ENCODE measurements at regions not wholly inside any gene's neighbourhood (a gene's known extent, or its start where the extent isn't known, plus 50 kb on each side); places are given as distances from the start of the nearest gene placed in this dataset.

- no peaks in the 10 kb centered on the region for H3K36me3 ChIP-seq (ENCODE audit: insufficient read depth, low read length)
- no peaks in the 10 kb centered on the region for H3K4me1 ChIP-seq (ENCODE audit: low read length)
- no peaks in the 10 kb centered on the region for H3K27me3 ChIP-seq (ENCODE audit: low read length)
- no peaks in the 10 kb centered on the region for H3K79me2 ChIP-seq (ENCODE audit: low read length)
- no peak overlapping the region for H3K4me2 ChIP-seq (ENCODE audit: low read depth, low read length, poor library complexity, severe bottlenecking)
- no peak overlapping the region for H3K9ac ChIP-seq (ENCODE audit: low read length)
- no peak overlapping the region for H2AFZ ChIP-seq (ENCODE audit: low read length)
- DNase-seq = no peak
- no peak overlapping the region for H3K27ac ChIP-seq (ENCODE audit: low read length)
- no peaks in the 10 kb centered on the region for H3K9me3 ChIP-seq (ENCODE audit: low read length)
- no peaks in the 10 kb centered on the region for H4K20me1 ChIP-seq (ENCODE audit: insufficient read depth, low read depth, low read length)
- no peak overlapping the region for H3K4me3 ChIP-seq (ENCODE audit: low read length)
- H3K9me2 ChIP-seq (replicated peaks; ENCODE audit: insufficient read depth, low read length) = no peaks in the 10 kb centered on the region
These were observed 398.1 kb downstream of the NSUN3 start for GRCh38 chr3:94460931-94461330.

DNA sequence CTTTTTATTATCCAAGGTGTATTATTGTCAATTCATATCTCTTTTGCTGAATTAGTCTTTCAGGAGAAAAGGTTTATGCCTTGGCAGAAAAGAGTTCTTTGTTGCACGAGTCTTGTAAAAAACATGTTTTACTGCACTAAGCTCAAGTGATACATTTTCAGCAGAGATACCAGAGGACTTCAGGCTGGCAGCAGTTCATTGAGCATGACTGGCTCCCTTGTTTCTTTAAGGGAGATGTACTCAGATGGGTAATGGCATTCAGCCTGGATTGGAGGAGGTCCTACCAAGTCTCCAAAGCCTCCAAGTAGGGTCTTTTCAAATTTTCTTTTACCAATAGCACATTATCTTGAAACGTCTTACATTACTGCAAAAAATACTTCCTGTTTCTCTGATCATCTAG is 400.1 kb downstream of the NSUN3 start:
- H3K4me1 ChIP-seq (ENCODE audit: low read length) = no peaks in the 10 kb centered on the region
- no peak for DNase-seq
- H4K20me1 ChIP-seq (ENCODE audit: insufficient read depth, low read depth, low read length) = no peaks in the 10 kb centered on the region
- H3K27ac ChIP-seq (ENCODE audit: low read length) = no peak overlapping the region
- no peaks in the 10 kb centered on the region for H3K9me2 ChIP-seq (replicated peaks; ENCODE audit: insufficient read depth, low read length)
- H3K36me3 ChIP-seq (ENCODE audit: insufficient read depth, low read length) = no peaks in the 10 kb centered on the region
- no peaks in the 10 kb centered on the region for H3K9me3 ChIP-seq (ENCODE audit: low read length)
- no peaks in the 10 kb centered on the region for H3K79me2 ChIP-seq (ENCODE audit: low read length)
- no peak overlapping the region for H3K9ac ChIP-seq (ENCODE audit: low read length)
- no peak overlapping the region for H2AFZ ChIP-seq (ENCODE audit: low read length)
- no peak overlapping the region for H3K4me2 ChIP-seq (ENCODE audit: low read depth, low read length, poor library complexity, severe bottlenecking)
- no peaks in the 10 kb centered on the region for H3K27me3 ChIP-seq (ENCODE audit: low read length)
- no peak overlapping the region for H3K4me3 ChIP-seq (ENCODE audit: low read length)

DNA sequence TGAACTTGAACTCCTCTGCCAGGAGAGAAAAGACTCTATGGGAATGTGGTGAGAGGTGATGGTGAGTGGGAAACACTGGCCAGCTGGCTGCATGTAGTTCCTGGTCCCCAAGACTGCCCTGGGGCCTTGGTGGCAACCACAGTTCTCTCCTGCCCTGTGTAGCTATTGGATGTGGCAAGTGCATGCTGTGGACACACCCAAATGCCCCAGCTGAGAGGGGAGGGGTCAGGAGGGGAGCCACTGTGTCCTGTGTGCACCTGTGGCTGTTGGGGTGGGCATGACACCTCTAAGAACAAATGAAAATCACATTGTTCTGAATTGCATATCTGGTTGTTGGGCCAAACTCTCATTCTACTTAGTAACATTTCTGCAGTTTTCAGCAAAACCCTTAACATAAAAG is 409.6 kb downstream of the NSUN3 start:
- no peaks in the 10 kb centered on the region for H3K27me3 ChIP-seq (ENCODE audit: low read length)
- H2AFZ ChIP-seq (ENCODE audit: low read length) = no peak overlapping the region
- no peaks in the 10 kb centered on the region; the same call in 1 of the 2 replicates for H3K9me2 ChIP-seq (replicated peaks; ENCODE audit: insufficient read depth, low read length)

GRCh38 chr3:94481226-94481898 is 418.5 kb downstream of the NSUN3 start:
- H4K20me1 ChIP-seq (ENCODE audit: insufficient read depth, low read depth, low read length) = no peaks in the 10 kb centered on the region
- H3K4me3 ChIP-seq (ENCODE audit: low read length) = no peak overlapping the region
- peaks cover 4% of the 10 kb centered on the region; the same call in 1 of the 2 replicates for H3K9me3 ChIP-seq (ENCODE audit: low read length)
- no peaks in the 10 kb centered on the region for H3K4me1 ChIP-seq (ENCODE audit: low read length)
- no peak overlapping the region for H2AFZ ChIP-seq (ENCODE audit: low read length)
- H3K79me2 ChIP-seq (ENCODE audit: low read length) = no peaks in the 10 kb centered on the region
- no peak for DNase-seq
- H3K9ac ChIP-seq (ENCODE audit: low read length) = no peak overlapping the region
- no peak overlapping the region for H3K4me2 ChIP-seq (ENCODE audit: low read depth, low read length, poor library complexity, severe bottlenecking)
- no peaks in the 10 kb centered on the region for H3K36me3 ChIP-seq (ENCODE audit: insufficient read depth, low read length)
- no peaks in the 10 kb centered on the region for H3K27me3 ChIP-seq (ENCODE audit: low read length)
- no peaks in the 10 kb centered on the region for H3K9me2 ChIP-seq (replicated peaks; ENCODE audit: insufficient read depth, low read length)
- H3K27ac ChIP-seq (ENCODE audit: low read length) = no peak overlapping the region

More for the DNA sequence above, 409.6 kb downstream of the NSUN3 start:
- Histone ChIP-seq H3K4me3 (ENCODE audit: low read length) (no peak overlapping the region), H4K20me1 (ENCODE audit: insufficient read depth, low read depth, low read length) (no peaks in the 10 kb centered on the region), H3K79me2 (ENCODE audit: low read length) (no peaks in the 10 kb centered on the region), H3K4me1 (ENCODE audit: low read length) (no peaks in the 10 kb centered on the region), H3K36me3 (ENCODE audit: insufficient read depth, low read length) (no peaks in the 10 kb centered on the region), H3K9me3 (ENCODE audit: low read length) (no peaks in the 10 kb centered on the region; the same call in 1 of the 2 replicates), H3K27ac (ENCODE audit: low read length) (no peak overlapping the region), H3K4me2 (ENCODE audit: low read depth, low read length, poor library complexity, severe bottlenecking) (no peak overlapping the region), H3K9ac (ENCODE audit: low read length) (no peak overlapping the region)
- no peak for DNase-seq

DNA sequence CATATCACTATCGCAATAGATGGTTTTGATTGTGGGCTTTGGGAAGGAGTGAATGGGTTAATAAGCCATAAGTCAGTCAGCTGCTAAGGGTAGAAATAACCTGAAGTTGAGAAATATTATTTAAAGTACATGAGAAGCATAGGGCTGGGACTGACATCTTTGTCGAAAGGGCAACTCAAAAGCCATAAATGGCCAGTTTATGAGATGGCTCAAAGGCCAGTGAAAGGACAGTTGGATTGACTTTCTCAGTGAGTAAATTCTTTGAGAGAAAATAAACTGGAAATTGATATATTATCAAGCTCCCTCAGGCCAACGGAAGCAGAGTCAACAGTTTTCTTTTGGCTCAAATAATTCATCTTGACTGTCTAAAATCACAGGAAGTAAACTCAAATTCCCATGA is 419.8 kb downstream of the NSUN3 start:
- Histone ChIP-seq H3K9ac (ENCODE audit: low read length) (no peak overlapping the region), H2AFZ (ENCODE audit: low read length) (no peak overlapping the region), H3K36me3 (ENCODE audit: insufficient read depth, low read length) (no peaks in the 10 kb centered on the region), H3K9me3 (ENCODE audit: low read length) (peaks cover 4% of the 10 kb centered on the region; the same call in 1 of the 2 replicates), H3K9me2 (replicated peaks; ENCODE audit: insufficient read depth, low read length) (no peaks in the 10 kb centered on the region), H3K4me2 (ENCODE audit: low read depth, low read length, poor library complexity, severe bottlenecking) (no peak overlapping the region), H3K4me3 (ENCODE audit: low read length) (no peak overlapping the region), H4K20me1 (ENCODE audit: insufficient read depth, low read depth, low read length) (no peaks in the 10 kb centered on the region), H3K27ac (ENCODE audit: low read length) (no peak overlapping the region), H3K27me3 (ENCODE audit: low read length) (no peaks in the 10 kb centered on the region), H3K79me2 (ENCODE audit: low read length) (no peaks in the 10 kb centered on the region), H3K4me1 (ENCODE audit: low read length) (no peaks in the 10 kb centered on the region)
- DNase-seq = no peak

- no peaks in the 10 kb centered on the region for H3K79me2 ChIP-seq (ENCODE audit: low read length)
- no peak overlapping the region for H2AFZ ChIP-seq (ENCODE audit: low read length)
- H3K4me3 ChIP-seq (ENCODE audit: low read length) = no peak overlapping the region
- H3K27ac ChIP-seq (ENCODE audit: low read length) = no peak overlapping the region
- no peaks in the 10 kb centered on the region for H3K9me2 ChIP-seq (replicated peaks; ENCODE audit: insufficient read depth, low read length)
- DNase-seq = no peak
- peaks cover 4% of the 10 kb centered on the region; the same call in 1 of the 2 replicates for H3K9me3 ChIP-seq (ENCODE audit: low read length)
- no peak overlapping the region for H3K4me2 ChIP-seq (ENCODE audit: low read depth, low read length, poor library complexity, severe bottlenecking)
- no peak overlapping the region for H3K9ac ChIP-seq (ENCODE audit: low read length)
- H3K27me3 ChIP-seq (ENCODE audit: low read length) = no peaks in the 10 kb centered on the region
- no peaks in the 10 kb centered on the region for H3K36me3 ChIP-seq (ENCODE audit: insufficient read depth, low read length)
- H3K4me1 ChIP-seq (ENCODE audit: low read length) = no peaks in the 10 kb centered on the region
- H4K20me1 ChIP-seq (ENCODE audit: insufficient read depth, low read depth, low read length) = no peaks in the 10 kb centered on the region
These were observed 420.5 kb downstream of the NSUN3 start for GRCh38 chr3:94483403-94483802.

DNA sequence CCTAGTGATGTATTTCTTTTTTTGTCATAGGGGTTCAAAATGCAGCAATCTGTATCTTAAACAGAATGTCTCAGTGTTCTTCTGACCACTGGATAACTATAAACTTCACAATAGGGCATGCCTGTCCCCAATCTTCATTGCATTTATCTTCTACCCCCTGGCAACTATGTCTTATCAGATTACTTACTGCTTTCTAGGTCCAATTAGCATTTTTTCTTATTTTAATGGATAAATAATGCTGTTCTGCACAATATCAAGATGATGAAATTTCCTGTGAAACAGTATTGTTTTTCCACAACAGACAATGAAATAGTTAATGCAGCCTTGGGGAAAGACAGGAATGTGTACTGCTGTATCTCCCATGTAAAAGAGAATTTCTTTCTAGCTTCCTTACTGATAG is 432.1 kb downstream of the NSUN3 start:
- no peaks in the 10 kb centered on the region for H3K79me2 ChIP-seq (ENCODE audit: low read length)
- H3K36me3 ChIP-seq (ENCODE audit: insufficient read depth, low read length) = no peaks in the 10 kb centered on the region
- H4K20me1 ChIP-seq (ENCODE audit: insufficient read depth, low read depth, low read length) = no peaks in the 10 kb centered on the region
- no peak overlapping the region for H3K4me3 ChIP-seq (ENCODE audit: low read length)
- H3K27me3 ChIP-seq (ENCODE audit: low read length) = no peaks in the 10 kb centered on the region
- no peak overlapping the region for H3K4me2 ChIP-seq (ENCODE audit: low read depth, low read length, poor library complexity, severe bottlenecking)
- DNase-seq = no peak
- no peaks in the 10 kb centered on the region for H3K9me2 ChIP-seq (replicated peaks; ENCODE audit: insufficient read depth, low read length)
- H3K9ac ChIP-seq (ENCODE audit: low read length) = no peak overlapping the region
- no peak overlapping the region for H3K27ac ChIP-seq (ENCODE audit: low read length)
- H2AFZ ChIP-seq (ENCODE audit: low read length) = no peak overlapping the region
- no peaks in the 10 kb centered on the region for H3K4me1 ChIP-seq (ENCODE audit: low read length)
- no peaks in the 10 kb centered on the region for H3K9me3 ChIP-seq (ENCODE audit: low read length)

DNA sequence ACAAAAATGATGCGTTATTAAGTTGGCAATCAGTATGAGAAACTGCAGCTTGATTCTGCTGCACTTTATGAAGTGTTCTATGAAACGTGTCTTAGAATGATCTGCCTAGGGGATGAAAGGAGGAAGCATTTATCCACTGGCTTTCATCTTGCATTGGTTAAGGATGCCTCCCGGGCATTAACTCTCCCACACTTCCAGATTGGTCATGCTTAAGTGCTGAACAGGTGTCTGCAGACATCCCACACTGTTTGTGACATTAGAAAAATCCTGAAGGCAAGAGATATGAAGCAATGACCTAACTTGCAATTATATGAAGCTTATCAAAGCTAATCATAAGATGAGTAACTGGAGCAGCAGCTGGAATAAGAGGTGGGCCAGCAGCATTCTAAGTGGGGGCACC is 437.3 kb downstream of the NSUN3 start:
- no peak overlapping the region for H2AFZ ChIP-seq (ENCODE audit: low read length)
- H3K9ac ChIP-seq (ENCODE audit: low read length) = no peak overlapping the region
- H3K27ac ChIP-seq (ENCODE audit: low read length) = no peak overlapping the region
- H3K4me3 ChIP-seq (ENCODE audit: low read length) = no peak overlapping the region
- DNase-seq = no peak
- H3K9me2 ChIP-seq (replicated peaks; ENCODE audit: insufficient read depth, low read length) = no peaks in the 10 kb centered on the region
- H3K27me3 ChIP-seq (ENCODE audit: low read length) = no peaks in the 10 kb centered on the region
- no peaks in the 10 kb centered on the region for H4K20me1 ChIP-seq (ENCODE audit: insufficient read depth, low read depth, low read length)
- H3K79me2 ChIP-seq (ENCODE audit: low read length) = no peaks in the 10 kb centered on the region
- no peaks in the 10 kb centered on the region for H3K36me3 ChIP-seq (ENCODE audit: insufficient read depth, low read length)
- H3K4me2 ChIP-seq (ENCODE audit: low read depth, low read length, poor library complexity, severe bottlenecking) = no peak overlapping the region
- H3K9me3 ChIP-seq (ENCODE audit: low read length) = no peaks in the 10 kb centered on the region
- no peaks in the 10 kb centered on the region for H3K4me1 ChIP-seq (ENCODE audit: low read length)

Measured in Karpas-422 (cell line).